Prostate gland (tissue), 2 donors: ENCODE measurements at regions not wholly inside any gene's neighbourhood (a gene's known extent, or its start where the extent isn't known, plus 50 kb on each side); places are given as distances from the start of the nearest gene placed in this dataset.

ENCODE experiments used
- DNase-seq: peaks from one replicate; pipeline ENCODE4 v3.0.0-alpha.2; 2019; ENCODE audit warnings: low spot score
- H3K27ac ChIP-seq, 2 donors: fragments of 200-600 bp; sonication (generic); 2 replicates each; pipeline ENCODE4 v1.5.1; 2017 to 2019
- H3K27me3 ChIP-seq: fragments of 200-600 bp; sonication (generic); replicated peaks from 2 replicates; pipeline ENCODE4 v1.5.1; 2019; ENCODE audit not compliant: insufficient read depth
- H3K36me3 ChIP-seq, 2 donors: fragments of 200-600 bp; sonication (generic); 1 replicate in 1 of 2; 2 replicates in 1 of 2; pipeline versions ENCODE4 v1.5.1 to v1.8.1; 2017 to 2019
- H3K4me1 ChIP-seq: fragments of 200-600 bp; sonication (generic); replicated peaks from 2 replicates; pipeline ENCODE4 v1.5.1; 2019
- H3K4me3 ChIP-seq, 2 donors: fragments of 200-600 bp; sonication (generic); 2 replicates each; pipeline ENCODE4 v1.5.1; 2017 to 2019
- H3K9me3 ChIP-seq: fragments of 200-600 bp; sonication (generic); 2 replicates; pipeline ENCODE4 v1.5.1; 2017
- CTCF ChIP-seq, 4 experiments: fragments of 200-600 bp in 2 of 4; fragments of 450-650 bp in 2 of 4; sonication (generic) in 2 of 4; IDR thresholded peaks; 1 replicate in 3 of 4; 2 replicates in 1 of 4; pipeline ENCODE4 v1.5.1; 2016 to 2019; ENCODE audit warnings: antibody characterized with exemption in 4 of 4, mild to moderate bottlenecking in 2 of 4, moderate library complexity in 2 of 4
- POLR2A ChIP-seq: fragments of 450-650 bp; IDR thresholded peaks from one replicate; pipeline ENCODE4 v1.6.1; 2016; ENCODE audit warnings: antibody characterized with exemption, mild to moderate bottlenecking
- POLR2AphosphoS5 ChIP-seq: sonication (generic); formaldehyde crosslinking; IDR thresholded peaks from one replicate; pipeline ENCODE4 v1.6.1; 2017; ENCODE audit warnings: antibody characterized with exemption
- WGBS: methylation state at CpG from one replicate; pipeline ENCODE4 v1.1.5; 2018; 5-methylcytosine and 5-hydroxymethylcytosine counted together
- intact Hi-C: fragments of 100-400 bp; cut with DNase I; formaldehyde crosslinking; loops from one replicate; pipeline ENCODE4 v1.14.2; 2022

GRCh38 chr15:98446083-98446482, 202.3 kb upstream of the IGF1R start:
- intact Hi-C loops = loop anchor here (10.0 kb wide), 2 partner anchors 199 to 629 kb away; partner anchors contain the start of gene IGF1R
- DNase-seq = no peak

GRCh38 chr15:98447069-98447468, 201.3 kb upstream of the IGF1R start:
- no peaks in the 10 kb centered on the region for H3K9me3 ChIP-seq
- H3K36me3 ChIP-seq = no peaks in the 10 kb centered on the region
- DNase-seq = no peak
- no peak overlapping the region for H3K27ac ChIP-seq
- no peaks in the 10 kb centered on the region for H3K27me3 ChIP-seq
- no peak overlapping the region for H3K4me3 ChIP-seq
- intact Hi-C loops = loop anchor here (10.0 kb wide), 2 partner anchors 198 to 628 kb away; partner anchors contain the start of gene IGF1R
- TF ChIP-seq POLR2A = no peak
- no peak for TF ChIP-seq POLR2AphosphoS5
- TF ChIP-seq CTCF (IDR thresholded peaks at IDR 0.05) = no peak
- WGBS = 82% methylated on average over 8 of the region's 8 CpGs
- H3K4me1 ChIP-seq = peaks cover 6% of the 10 kb centered on the region

More at GRCh38 chr15:98446083-98446482, 202.3 kb upstream of the IGF1R start:
- Histone ChIP-seq H3K9me3 (no peaks in the 10 kb centered on the region), H3K36me3 (no peaks in the 10 kb centered on the region), H3K4me1 (peaks cover 6% of the 10 kb centered on the region), H3K27me3 (no peaks in the 10 kb centered on the region), H3K27ac (no peak overlapping the region), H3K4me3 (no peak overlapping the region)
- 92% methylated on average over 8 of the region's 8 CpGs for WGBS
- TF ChIP-seq POLR2AphosphoS5 (no peak), CTCF (IDR thresholded peaks at IDR 0.05) (no peak), POLR2A (no peak)

GRCh38 chr15:98451236-98451635, 197.1 kb upstream of the IGF1R start:
- 80% methylated on average over 11 of the region's 11 CpGs for WGBS
- Histone ChIP-seq H3K4me3 (no peak overlapping the region), H3K4me1 (no peaks in the 10 kb centered on the region), H3K9me3 (no peaks in the 10 kb centered on the region), H3K36me3 (no peaks in the 10 kb centered on the region), H3K27me3 (no peaks in the 10 kb centered on the region), H3K27ac (no peak overlapping the region)
- DNase-seq = no peak
- TF ChIP-seq POLR2A (no peak), CTCF (IDR thresholded peaks at IDR 0.05) (no peak), POLR2AphosphoS5 (no peak)
- intact Hi-C loops = no loop called here

- H3K9me3 ChIP-seq = no peaks in the 10 kb centered on the region
- 98% methylated on average over 4 of the region's 4 CpGs for WGBS
Measured at GRCh38 chr15:98452238-98452637, 196.1 kb upstream of the IGF1R start.

More at GRCh38 chr15:98452238-98452637, 196.1 kb upstream of the IGF1R start:
- TF ChIP-seq CTCF (IDR thresholded peaks at IDR 0.05) (no peak), POLR2AphosphoS5 (no peak), POLR2A (no peak)
- Histone ChIP-seq H3K27ac (no peak overlapping the region), H3K27me3 (no peaks in the 10 kb centered on the region), H3K36me3 (no peaks in the 10 kb centered on the region), H3K4me1 (no peaks in the 10 kb centered on the region), H3K4me3 (no peak overlapping the region)
- intact Hi-C loops = no loop called here
- no peak for DNase-seq
